ENCODE measurements at regions not wholly inside any gene's neighbourhood (a gene's known extent, or its start where the extent isn't known, plus 50 kb on each side); places are given as distances from the start of the nearest gene placed in this dataset.

- TF ChIP-seq ZNF274 (IDR thresholded peaks at IDR 0.05; ENCODE audit: low read depth, low read length), result no peak
- no peak overlapping the region for H3K4me3 ChIP-seq (ENCODE audit: low read length)
Observed at GRCh38 chr2:187174582-187174981, 273.5 kb downstream of the CALCRL start.

DNA sequence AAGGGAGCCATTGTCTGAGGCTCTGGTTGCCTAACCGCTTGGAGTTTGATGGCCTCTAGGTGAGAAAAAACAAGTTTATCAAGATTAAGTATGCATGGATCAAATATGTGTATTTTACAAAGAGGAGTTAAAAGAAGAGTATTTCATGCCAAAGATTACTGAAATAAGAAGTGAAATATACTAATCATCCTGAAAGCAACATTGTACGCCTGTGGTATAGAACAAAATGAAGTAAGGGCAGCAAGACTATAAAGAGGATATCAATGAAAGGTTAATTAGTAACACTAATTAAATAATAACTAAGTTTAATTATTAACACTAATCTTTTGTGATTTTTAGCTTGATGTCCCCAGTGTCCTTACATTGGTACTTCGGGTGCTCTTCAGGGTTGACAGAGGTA, 276.7 kb downstream of the CALCRL start:
- H3K4me3 ChIP-seq (ENCODE audit: low read length), result no peak overlapping the region
- no peak for TF ChIP-seq ZNF274 (IDR thresholded peaks at IDR 0.05; ENCODE audit: low read depth, low read length)

DNA sequence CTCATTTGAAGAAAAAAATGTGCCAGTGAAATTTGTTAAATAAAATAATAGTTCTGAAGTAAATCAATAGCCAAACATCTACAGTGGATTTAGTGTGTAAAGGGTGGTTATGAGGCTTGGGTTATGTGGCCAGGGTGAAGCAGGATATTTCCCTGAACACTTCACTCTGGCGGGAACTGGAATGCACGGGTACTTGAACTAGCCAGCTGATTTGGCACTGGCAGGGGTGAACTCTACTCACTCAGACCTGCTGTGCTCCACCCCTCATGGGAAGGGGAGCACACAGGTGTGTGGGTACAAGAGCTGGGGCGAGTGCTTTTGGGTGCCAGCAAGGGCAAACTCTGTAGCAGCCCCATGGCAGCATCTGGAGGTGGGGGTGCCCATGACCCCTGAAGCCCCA, 278.2 kb downstream of the CALCRL start:
- TF ChIP-seq ZNF274 (IDR thresholded peaks at IDR 0.05; ENCODE audit: low read depth, low read length), result no peak

DNA sequence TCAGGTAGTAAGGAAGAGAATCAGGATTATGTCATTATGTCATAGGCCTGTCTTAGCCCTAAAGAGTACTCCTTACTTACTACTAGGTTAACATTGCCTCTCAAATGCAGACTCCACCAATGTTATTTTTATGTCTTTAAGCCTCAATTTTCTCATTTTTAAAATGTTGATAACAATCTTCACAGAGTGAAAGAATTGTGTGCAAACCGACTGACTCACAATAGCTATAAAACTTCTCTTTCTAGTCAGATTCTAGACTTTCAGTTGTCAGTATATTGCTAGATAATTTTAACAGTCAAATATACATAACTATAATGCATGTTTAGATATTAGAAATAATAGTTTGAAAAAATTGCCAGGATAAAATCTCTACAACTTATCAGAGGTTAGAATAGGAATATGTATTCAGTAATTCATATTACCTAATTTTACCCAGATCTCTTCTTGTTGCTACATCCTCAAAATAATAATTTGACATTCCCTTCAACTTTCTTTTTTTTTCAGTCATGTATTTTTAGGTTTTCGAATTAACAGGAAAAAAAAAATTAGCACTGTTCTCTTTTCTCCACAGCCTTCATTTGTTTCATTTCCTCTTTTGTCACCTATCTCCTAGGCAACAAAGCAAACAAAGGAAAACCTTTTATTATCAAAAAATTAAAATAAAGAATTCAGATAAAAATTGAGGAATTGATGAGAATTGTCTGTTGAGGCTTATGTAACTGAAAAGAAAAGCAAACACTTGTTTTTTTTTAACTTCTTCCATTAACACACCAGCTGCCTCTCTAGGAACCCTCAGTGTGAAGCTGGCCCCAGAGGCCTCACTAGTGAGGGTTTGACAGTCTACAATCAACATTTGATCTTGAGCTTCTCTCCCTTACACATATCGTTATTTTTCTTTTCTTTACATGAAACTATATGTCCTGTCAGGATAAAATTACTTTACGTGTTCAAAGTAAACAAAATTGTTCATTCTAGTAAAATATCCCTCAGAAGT, 279.0 kb downstream of the CALCRL start:
- H3K4me3 ChIP-seq (ENCODE audit: low read length), result no peak overlapping the region
- no peak for TF ChIP-seq ZNF274 (IDR thresholded peaks at IDR 0.05; ENCODE audit: low read depth, low read length)

More for the DNA sequence above, 278.2 kb downstream of the CALCRL start:
- H3K4me3 ChIP-seq (ENCODE audit: low read length), result no peak overlapping the region

DNA sequence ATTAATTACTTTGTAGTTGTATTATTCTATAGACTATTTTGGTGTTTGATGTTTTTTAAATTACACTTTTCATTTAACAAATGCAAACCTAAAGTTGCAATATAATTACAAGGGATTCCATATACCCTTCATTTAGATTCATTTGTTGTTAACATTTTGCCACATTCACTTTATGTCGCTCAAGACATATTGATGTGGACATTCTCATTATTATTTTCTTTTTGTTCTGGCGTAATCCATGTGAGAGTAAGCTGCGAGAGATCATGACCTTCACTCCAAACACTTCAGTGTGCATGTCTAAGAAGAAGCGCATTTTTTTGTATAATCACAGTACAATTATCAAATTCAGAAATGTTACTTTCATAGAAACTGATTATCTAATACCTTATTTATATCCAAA, 280.6 kb downstream of the CALCRL start:
- TF ChIP-seq ZNF274 (IDR thresholded peaks at IDR 0.05; ENCODE audit: low read depth, low read length), result no peak
- no peak overlapping the region for H3K4me3 ChIP-seq (ENCODE audit: low read length)

DNA sequence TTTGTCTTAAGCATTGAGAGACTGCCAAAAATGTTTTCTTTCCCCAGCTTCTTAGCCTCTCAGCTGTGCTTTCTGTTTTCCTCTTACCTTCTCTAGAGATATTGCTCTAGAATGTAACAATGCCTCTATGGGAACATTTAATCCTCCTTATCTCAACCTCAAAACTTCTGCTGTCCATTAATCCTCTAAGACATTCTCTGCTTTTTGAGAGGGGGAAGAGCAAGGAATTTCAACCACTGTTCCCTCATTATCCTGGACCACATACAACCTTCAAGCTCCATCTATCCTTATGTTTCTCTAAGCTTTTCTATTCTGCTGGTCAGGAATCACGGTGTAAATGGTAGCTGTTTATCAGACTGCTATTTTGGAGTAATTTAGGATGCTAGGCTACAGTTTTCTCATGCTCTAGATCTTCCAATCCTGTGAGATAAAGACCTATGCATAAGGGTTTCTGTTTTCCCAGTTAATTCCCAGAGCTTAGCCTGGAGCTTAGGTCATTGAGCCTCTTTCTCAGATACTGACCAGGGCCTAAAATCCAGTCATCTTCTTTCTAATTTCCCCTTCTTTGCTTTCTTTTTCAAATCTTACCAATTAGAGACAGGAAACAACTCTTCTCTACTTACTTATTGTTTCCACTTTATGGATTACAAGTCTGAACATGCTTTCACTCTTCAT, 282.0 kb downstream of the CALCRL start:
- no peak for TF ChIP-seq ZNF274 (IDR thresholded peaks at IDR 0.05; ENCODE audit: low read depth, low read length)
- H3K4me3 ChIP-seq (ENCODE audit: low read length), result no peak overlapping the region

DNA sequence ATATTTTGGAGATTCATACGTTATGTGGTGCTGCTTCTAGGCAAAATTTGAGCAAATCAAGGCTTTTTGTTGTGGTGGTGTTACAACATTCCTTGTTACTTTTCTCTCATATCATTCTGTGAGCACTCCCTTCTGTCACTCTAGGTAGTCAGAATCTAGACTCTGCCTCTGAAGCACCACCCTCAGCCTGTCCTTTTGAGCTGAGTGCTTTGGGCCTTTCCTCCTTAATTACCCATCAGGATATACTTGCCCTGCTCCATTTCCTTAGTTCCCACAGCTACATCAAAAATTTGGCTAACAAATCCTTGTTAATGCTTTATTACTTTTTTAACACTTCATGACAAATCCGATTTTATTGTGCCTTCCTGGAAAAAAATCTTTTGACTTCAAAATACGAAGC, 289.6 kb downstream of the CALCRL start:
- no peak for TF ChIP-seq ZNF274 (IDR thresholded peaks at IDR 0.05; ENCODE audit: low read depth, low read length)
- H3K4me3 ChIP-seq (ENCODE audit: low read length), result no peak overlapping the region

GRCh38 chr2:187157046-187157445, 291.0 kb downstream of the CALCRL start:
- no peak for TF ChIP-seq ZNF274 (IDR thresholded peaks at IDR 0.05; ENCODE audit: low read depth, low read length)

GRCh38 chr2:187155476-187155875, 292.6 kb downstream of the CALCRL start:
- no peak for TF ChIP-seq ZNF274 (IDR thresholded peaks at IDR 0.05; ENCODE audit: low read depth, low read length)
- no peak overlapping the region for H3K4me3 ChIP-seq (ENCODE audit: low read length)

More at GRCh38 chr2:187157046-187157445, 291.0 kb downstream of the CALCRL start:
- H3K4me3 ChIP-seq (ENCODE audit: low read length), result no peak overlapping the region

DNA sequence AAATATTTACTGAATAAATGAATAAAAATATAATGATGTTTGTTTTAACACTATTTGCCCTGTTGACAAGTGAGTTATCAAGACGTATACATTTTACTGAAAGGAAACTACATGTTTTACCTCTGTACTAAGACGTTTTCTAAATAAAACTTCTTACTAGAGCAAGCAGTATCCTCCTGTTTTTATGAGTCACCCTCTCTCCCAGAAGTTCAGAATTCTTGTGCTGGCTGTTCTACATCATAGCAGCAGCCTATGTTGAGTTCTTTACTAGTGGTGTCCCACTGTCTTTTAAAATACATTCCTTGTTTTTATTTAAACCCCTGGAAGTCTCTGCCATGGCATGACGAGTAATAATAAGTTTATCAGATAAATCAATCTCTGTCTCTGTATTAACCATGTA, 297.4 kb downstream of the CALCRL start:
- H3K4me3 ChIP-seq (ENCODE audit: low read length), result no peak overlapping the region
- TF ChIP-seq ZNF274 (IDR thresholded peaks at IDR 0.05; ENCODE audit: low read depth, low read length), result no peak

- no peak for TF ChIP-seq ZNF274 (IDR thresholded peaks at IDR 0.05; ENCODE audit: low read depth, low read length)
- no peak overlapping the region for H3K4me3 ChIP-seq (ENCODE audit: low read length)
Observed at GRCh38 chr2:187148059-187148714, 299.2 kb upstream of the ZSWIM2 start.

GRCh38 chr2:187143537-187143936, 294.6 kb upstream of the ZSWIM2 start:
- TF ChIP-seq ZNF274 (IDR thresholded peaks at IDR 0.05; ENCODE audit: low read depth, low read length), result no peak

DNA sequence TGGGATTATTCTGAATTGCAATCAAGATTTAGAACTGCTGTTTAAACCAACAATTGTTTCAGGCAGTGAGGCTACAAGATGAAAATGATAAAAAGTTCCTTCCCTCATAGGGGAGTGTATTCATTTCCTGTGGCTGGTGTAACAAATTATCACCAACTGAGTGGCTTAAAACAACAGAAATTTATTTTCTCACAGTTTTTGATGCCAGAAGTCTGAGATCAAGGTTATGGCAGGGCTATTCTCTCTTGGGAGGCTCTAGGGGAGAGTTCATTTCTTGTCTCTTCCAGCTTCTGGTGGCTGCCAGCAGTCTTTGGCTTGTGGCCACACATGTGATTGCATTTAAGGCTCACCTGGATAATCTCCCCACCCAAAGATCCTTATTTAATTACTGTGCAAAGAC, 290.5 kb upstream of the ZSWIM2 start:
- no peak for TF ChIP-seq ZNF274 (IDR thresholded peaks at IDR 0.05; ENCODE audit: low read depth, low read length)
- no peak overlapping the region for H3K4me3 ChIP-seq (ENCODE audit: low read length)

More at GRCh38 chr2:187143537-187143936, 294.6 kb upstream of the ZSWIM2 start:
- H3K4me3 ChIP-seq (ENCODE audit: low read length), result no peak overlapping the region

GRCh38 chr2:187138265-187138664, 289.3 kb upstream of the ZSWIM2 start:
- TF ChIP-seq ZNF274 (IDR thresholded peaks at IDR 0.05; ENCODE audit: low read depth, low read length), result no peak
- no peak overlapping the region for H3K4me3 ChIP-seq (ENCODE audit: low read length)
